ENCODE measurements at regions not wholly inside any gene's neighbourhood (a gene's known extent, or its start where the extent isn't known, plus 50 kb on each side); places are given as distances from the start of the nearest gene placed in this dataset.

DNA sequence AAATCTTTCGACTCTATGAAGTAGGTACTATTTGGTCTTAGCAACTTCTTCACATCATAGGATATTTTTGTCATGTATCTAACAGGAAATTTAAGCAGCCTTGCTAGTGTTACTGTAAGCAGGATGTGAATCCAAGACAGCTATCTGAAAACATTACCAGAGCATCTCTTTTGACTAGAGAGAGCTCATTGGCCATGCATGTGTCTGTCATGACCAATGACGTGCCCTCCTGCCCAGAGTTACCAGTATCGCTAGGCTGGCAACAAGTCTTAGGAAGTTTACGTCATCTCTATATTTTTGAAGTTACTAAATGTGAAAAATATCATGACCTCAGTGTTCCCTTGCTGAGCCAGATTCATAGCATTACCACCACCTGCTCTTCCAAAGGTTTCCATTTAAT, 130.9 kb upstream of the TP63 start:
- TF ChIP-seq, protein P1, sequence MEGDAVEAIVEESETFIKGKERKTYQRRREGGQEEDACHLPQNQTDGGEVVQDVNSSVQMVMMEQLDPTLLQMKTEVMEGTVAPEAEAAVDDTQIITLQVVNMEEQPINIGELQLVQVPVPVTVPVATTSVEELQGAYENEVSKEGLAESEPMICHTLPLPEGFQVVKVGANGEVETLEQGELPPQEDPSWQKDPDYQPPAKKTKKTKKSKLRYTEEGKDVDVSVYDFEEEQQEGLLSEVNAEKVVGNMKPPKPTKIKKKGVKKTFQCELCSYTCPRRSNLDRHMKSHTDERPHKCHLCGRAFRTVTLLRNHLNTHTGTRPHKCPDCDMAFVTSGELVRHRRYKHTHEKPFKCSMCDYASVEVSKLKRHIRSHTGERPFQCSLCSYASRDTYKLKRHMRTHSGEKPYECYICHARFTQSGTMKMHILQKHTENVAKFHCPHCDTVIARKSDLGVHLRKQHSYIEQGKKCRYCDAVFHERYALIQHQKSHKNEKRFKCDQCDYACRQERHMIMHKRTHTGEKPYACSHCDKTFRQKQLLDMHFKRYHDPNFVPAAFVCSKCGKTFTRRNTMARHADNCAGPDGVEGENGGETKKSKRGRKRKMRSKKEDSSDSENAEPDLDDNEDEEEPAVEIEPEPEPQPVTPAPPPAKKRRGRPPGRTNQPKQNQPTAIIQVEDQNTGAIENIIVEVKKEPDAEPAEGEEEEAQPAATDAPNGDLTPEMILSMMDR (conservative IDR thresholded peaks at IDR 0.05; ENCODE audit: low read depth, low read length) = no peak
- TF ChIP-seq POLR2A (IDR thresholded peaks at IDR 0.05; ENCODE audit: low read depth, low read length) (no peak), RCOR1 (IDR thresholded peaks at IDR 0.05; ENCODE audit: insufficient replicate concordance, low read length) (no peak), NFE2L2 (IDR thresholded peaks at IDR 0.05; ENCODE audit: low read depth, low read length) (no peak)
